Mesothelial cell of epicardium (in vitro differentiated cells): ENCODE measurements at regions not wholly inside any gene's neighbourhood (a gene's known extent, or its start where the extent isn't known, plus 50 kb on each side); places are given as distances from the start of the nearest gene placed in this dataset.
"Not testable (repeated sequence)": the region's sequence is repeated elsewhere in the genome, so short reads cannot be mapped to it uniquely, and the experiment has no call there.

Source experiments
- DNase-seq, 2 experiments: peaks; one replicate each; pipeline ENCODE4 v3.0.0; 2021; ENCODE audit warnings: low spot score in 2 of 2; ENCODE audit not compliant: unreplicated experiment in 2 of 2
- H3K27ac Mint-ChIP-seq: 2 replicates; pipeline ENCODE4 v1.8.0; 2021; ENCODE audit warnings: mixed read lengths
- H3K27me3 Mint-ChIP-seq: 2 replicates; pipeline ENCODE4 v1.8.0; 2021; ENCODE audit warnings: low read depth, mixed read lengths
- H3K36me3 Mint-ChIP-seq: 2 replicates; pipeline ENCODE4 v1.8.0; 2021; ENCODE audit warnings: mixed read lengths
- H3K4me1 Mint-ChIP-seq: 2 replicates; pipeline ENCODE4 v1.8.0; 2021; ENCODE audit warnings: mixed read lengths
- H3K4me3 Mint-ChIP-seq: 2 replicates; pipeline ENCODE4 v1.8.0; 2021; ENCODE audit warnings: mild to moderate bottlenecking, moderate library complexity, mixed read lengths
- H3K9me3 Mint-ChIP-seq: 2 replicates; pipeline ENCODE4 v1.8.0; 2021; ENCODE audit warnings: mixed read lengths
- CTCF ChIP-seq: fragments of 200-600 bp; sonication (generic); IDR thresholded peaks from one replicate; pipeline ENCODE4 v1.5.0; 2021; ENCODE audit warnings: antibody characterized with exemption; ENCODE audit not compliant: unreplicated experiment

- Mint-ChIP-seq H3K27me3 (peaks cover 57% of the 10 kb centered on the region), H3K4me1 (no peaks in the 10 kb centered on the region), H3K27ac (no peak overlapping the region), H3K9me3 (no peaks in the 10 kb centered on the region), H3K36me3 (no peaks in the 10 kb centered on the region), H3K4me3 (no peak overlapping the region)
- TF ChIP-seq CTCF, result no peak
- DNase-seq, result no peak
Measured at GRCh38 chr22:22697377-22698117, 53.1 kb downstream of the GGTLC2 start.

- Mint-ChIP-seq H3K9me3 (no peaks in the 10 kb centered on the region), H3K4me3 (no peak overlapping the region)
Measured at GRCh38 chr22:22698263-22698750, 53.9 kb downstream of the GGTLC2 start.

DNA sequence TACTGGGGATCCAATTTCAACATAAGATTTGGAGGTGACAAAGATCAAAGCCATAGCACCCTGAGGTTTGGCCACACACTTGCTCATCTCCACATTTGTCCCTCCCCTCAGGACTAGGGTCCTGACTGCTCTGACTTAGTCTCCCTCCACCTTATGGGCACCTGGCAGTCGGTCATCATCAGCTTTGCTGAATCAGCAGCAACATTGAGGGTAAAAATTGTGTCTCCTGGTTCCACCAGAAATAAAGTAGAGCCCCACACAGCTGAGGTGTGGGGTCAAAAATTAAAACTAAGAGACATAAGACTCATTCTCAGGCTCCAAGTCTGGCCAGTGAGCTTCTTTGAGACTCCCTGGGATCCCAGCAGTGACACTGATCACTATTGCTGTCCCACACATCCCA, 56.2 kb downstream of the GGTLC2 start:
- no peak for DNase-seq
- H3K36me3 Mint-ChIP-seq, result no peaks in the 10 kb centered on the region
- no peaks in the 10 kb centered on the region for H3K9me3 Mint-ChIP-seq
- H3K27me3 Mint-ChIP-seq, result peaks cover 62% of the 10 kb centered on the region
- no peak overlapping the region for H3K27ac Mint-ChIP-seq
- no peak overlapping the region for H3K4me3 Mint-ChIP-seq
- H3K4me1 Mint-ChIP-seq, result no peaks in the 10 kb centered on the region
- no peak for TF ChIP-seq CTCF

More at GRCh38 chr22:22698263-22698750, 53.9 kb downstream of the GGTLC2 start:
- H3K36me3 Mint-ChIP-seq, result no peaks in the 10 kb centered on the region
- peaks cover 52% of the 10 kb centered on the region for H3K27me3 Mint-ChIP-seq
- H3K4me1 Mint-ChIP-seq, result no peaks in the 10 kb centered on the region
- DNase-seq, result no peak
- H3K27ac Mint-ChIP-seq, result no peak overlapping the region
- TF ChIP-seq CTCF, result no peak

DNA sequence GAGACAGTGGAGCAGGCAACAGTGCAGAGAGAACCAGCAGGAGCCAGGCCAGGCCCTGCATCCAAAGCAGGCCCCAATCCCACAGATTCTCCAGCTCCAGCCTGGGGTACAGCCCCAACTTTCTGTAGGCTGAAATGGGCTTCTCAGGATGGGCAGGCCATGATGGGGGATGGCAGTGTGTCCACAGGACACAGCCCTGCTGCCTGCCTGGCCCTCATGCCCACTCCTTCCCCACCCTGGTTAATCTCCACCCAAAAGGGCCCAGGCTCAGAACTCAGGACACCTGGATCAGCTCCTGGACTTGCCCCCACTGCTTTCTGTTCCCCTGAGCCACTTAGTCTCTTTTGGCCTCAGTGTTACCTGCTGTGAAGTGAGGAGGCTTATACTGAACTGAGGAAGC, 57.1 kb downstream of the GGTLC2 start:
- DNase-seq, H3K4me1 Mint-ChIP-seq, H3K36me3 Mint-ChIP-seq, H3K4me3 Mint-ChIP-seq, H3K27ac Mint-ChIP-seq, H3K9me3 Mint-ChIP-seq: not testable (repeated sequence)
- H3K27me3 Mint-ChIP-seq, result peaks cover 64% of the 10 kb centered on the region

DNA sequence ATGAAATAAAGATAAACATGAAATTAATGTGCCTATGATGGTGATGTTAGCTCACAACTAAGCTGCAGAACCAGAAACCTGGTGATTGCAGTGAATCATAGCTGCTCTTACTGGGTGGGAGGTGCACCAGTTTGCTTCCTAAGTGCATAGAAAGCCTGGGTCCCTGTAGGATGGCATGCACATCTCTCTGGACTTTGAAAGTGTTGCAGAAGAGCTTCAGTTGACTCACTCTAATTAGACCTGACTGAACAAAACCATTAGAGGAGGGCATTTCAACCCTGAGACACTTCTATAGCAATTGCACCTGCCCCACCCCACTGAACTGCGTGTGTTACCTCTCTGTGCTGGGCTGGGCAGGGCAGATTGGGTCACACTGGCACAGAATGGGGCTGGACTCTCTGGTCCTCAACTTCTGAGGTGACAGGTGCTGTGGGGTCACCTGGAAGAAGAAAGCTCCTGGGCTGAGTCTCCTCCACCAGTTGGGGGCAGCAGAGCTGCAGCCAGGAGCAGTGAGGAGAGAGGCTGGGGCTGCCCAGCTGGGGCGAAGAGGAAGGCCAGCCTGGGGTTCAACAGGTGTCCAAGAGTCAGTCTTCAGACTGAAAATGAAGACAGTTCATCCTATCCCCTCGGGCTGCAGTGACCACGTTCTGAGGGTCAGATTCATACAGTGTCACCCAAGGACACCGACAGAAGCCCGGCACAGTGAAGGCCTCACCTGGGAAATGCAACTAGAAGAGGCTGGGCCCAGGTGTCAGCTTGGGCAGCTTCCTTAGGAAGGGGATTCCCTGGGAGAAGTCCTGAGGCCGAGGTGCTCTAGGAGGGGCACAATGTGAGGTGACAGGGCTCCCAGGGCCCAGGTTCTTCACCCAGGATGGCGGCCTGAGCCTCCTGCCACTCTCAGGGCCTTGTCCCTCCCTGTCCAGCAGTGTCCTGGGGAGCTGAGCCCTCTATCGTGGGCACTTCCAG, 58.1 kb downstream of the GGTLC2 start:
- Mint-ChIP-seq H3K27ac (no peak overlapping the region), H3K36me3 (no peaks in the 10 kb centered on the region), H3K4me3 (no peak overlapping the region), H3K9me3 (no peaks in the 10 kb centered on the region), H3K27me3 (peaks cover 72% of the 10 kb centered on the region), H3K4me1 (no peaks in the 10 kb centered on the region)
- TF ChIP-seq CTCF, result no peak
- DNase-seq, result no peak

- Mint-ChIP-seq H3K4me3 (no peak overlapping the region), H3K9me3 (no peaks in the 10 kb centered on the region), H3K27ac (no peak overlapping the region), H3K4me1 (no peaks in the 10 kb centered on the region), H3K36me3 (no peaks in the 10 kb centered on the region), H3K27me3 (peaks cover 78% of the 10 kb centered on the region)
- no peak for DNase-seq
- no peak for TF ChIP-seq CTCF
Measured at GRCh38 chr22:22703203-22703570, 58.8 kb downstream of the GGTLC2 start.
